RWPE1 (cell line): ENCODE measurements at regions not wholly inside any gene's neighbourhood (a gene's known extent, or its start where the extent isn't known, plus 50 kb on each side); places are given as distances from the start of the nearest gene placed in this dataset.

Experiments used
- CTCF ChIA-PET: fragments of 350-600 bp; sonication (Branson Sonifier 250); formaldehyde crosslinking; extraction: SDS; loops from one replicate; lab custom pipeline; 2021; lab: Yijun Ruan, JAX
- POLR2A ChIA-PET: fragments of 400-600 bp; formaldehyde crosslinking; extraction: SDS; loops from one replicate; lab custom pipeline; 2020; ENCODE audit warnings: antibody characterized with exemption; ENCODE audit not compliant: low non-redundant PET; lab: Yijun Ruan, JAX
- DNase-seq: peaks from one replicate; pipeline ENCODE4 v3.0.0; 2012; ENCODE audit warnings: low spot score
- H3K27ac ChIP-seq: fragments of 450-650 bp; 2 replicates; pipeline ENCODE4 v1.5.1; 2017
- TF ChIP-seq, protein P1 (sequence below): fragments of 450-650 bp; conservative IDR thresholded peaks from 2 replicates; pipeline ENCODE4 v1.5.1; 2017; ENCODE audit warnings: low read depth, mild to moderate bottlenecking

GRCh38 chrX:87727620-87728019, 210.0 kb downstream of the KLHL4 start:
- no peak overlapping the region for H3K27ac ChIP-seq
- DNase-seq: no peak
- TF ChIP-seq, protein P1, sequence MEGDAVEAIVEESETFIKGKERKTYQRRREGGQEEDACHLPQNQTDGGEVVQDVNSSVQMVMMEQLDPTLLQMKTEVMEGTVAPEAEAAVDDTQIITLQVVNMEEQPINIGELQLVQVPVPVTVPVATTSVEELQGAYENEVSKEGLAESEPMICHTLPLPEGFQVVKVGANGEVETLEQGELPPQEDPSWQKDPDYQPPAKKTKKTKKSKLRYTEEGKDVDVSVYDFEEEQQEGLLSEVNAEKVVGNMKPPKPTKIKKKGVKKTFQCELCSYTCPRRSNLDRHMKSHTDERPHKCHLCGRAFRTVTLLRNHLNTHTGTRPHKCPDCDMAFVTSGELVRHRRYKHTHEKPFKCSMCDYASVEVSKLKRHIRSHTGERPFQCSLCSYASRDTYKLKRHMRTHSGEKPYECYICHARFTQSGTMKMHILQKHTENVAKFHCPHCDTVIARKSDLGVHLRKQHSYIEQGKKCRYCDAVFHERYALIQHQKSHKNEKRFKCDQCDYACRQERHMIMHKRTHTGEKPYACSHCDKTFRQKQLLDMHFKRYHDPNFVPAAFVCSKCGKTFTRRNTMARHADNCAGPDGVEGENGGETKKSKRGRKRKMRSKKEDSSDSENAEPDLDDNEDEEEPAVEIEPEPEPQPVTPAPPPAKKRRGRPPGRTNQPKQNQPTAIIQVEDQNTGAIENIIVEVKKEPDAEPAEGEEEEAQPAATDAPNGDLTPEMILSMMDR: no peak
- POLR2A ChIA-PET: no interaction called here
- CTCF ChIA-PET: no interaction called here

GRCh38 chrX:87728024-87728423, 210.4 kb downstream of the KLHL4 start:
- DNase-seq: no peak
- CTCF ChIA-PET: no interaction called here
- POLR2A ChIA-PET: no interaction called here
- H3K27ac ChIP-seq: no peak overlapping the region
- TF ChIP-seq, protein P1: no peak

- TF ChIP-seq, protein P1: no peak
- POLR2A ChIA-PET: no interaction called here
Observed at GRCh38 chrX:87728459-87728858, 210.9 kb downstream of the KLHL4 start.

GRCh38 chrX:87732133-87732532, 214.5 kb downstream of the KLHL4 start:
- no peak overlapping the region for H3K27ac ChIP-seq
- DNase-seq: no peak
- CTCF ChIA-PET: no interaction called here
- TF ChIP-seq, protein P1: no peak
- POLR2A ChIA-PET: no interaction called here

More at GRCh38 chrX:87728459-87728858, 210.9 kb downstream of the KLHL4 start:
- DNase-seq: no peak
- no peak overlapping the region for H3K27ac ChIP-seq
- CTCF ChIA-PET: no interaction called here

GRCh38 chrX:87736576-87736975, 219.0 kb downstream of the KLHL4 start:
- ChIA-PET CTCF (interaction anchor here (0.7 to 0.9 kb wide), 2 partner anchors 14 to 436 kb away, joined by 4 read pairs; no protein-coding TSS in a partner anchor), POLR2A (no interaction called here)
- TF ChIP-seq, protein P1: no peak
- no peak overlapping the region for H3K27ac ChIP-seq
- no peak for DNase-seq

GRCh38 chrX:87744391-87744790, 226.8 kb downstream of the KLHL4 start:
- POLR2A ChIA-PET: no interaction called here
- TF ChIP-seq, protein P1: no peak
- CTCF ChIA-PET: no interaction called here
- no peak for DNase-seq
- H3K27ac ChIP-seq: no peak overlapping the region

- TF ChIP-seq, protein P1: no peak
- no peak for DNase-seq
- POLR2A ChIA-PET: no interaction called here
- no peak overlapping the region for H3K27ac ChIP-seq
- CTCF ChIA-PET: no interaction called here
Observed at GRCh38 chrX:87755493-87755892, 237.9 kb downstream of the KLHL4 start.
